Body of pancreas (tissue), 4 donors: ENCODE measurements at regions not wholly inside any gene's neighbourhood (a gene's known extent, or its start where the extent isn't known, plus 50 kb on each side); places are given as distances from the start of the nearest gene placed in this dataset.

Source experiments
- POLR2A ChIP-seq, 3 donors: fragments of 450-650 bp; IDR thresholded peaks; one replicate each; pipeline ENCODE4 v1.6.1; 2016; ENCODE audit warnings: antibody characterized with exemption in 3 of 3, mild to moderate bottlenecking in 2 of 3
- TF ChIP-seq, protein P1 (sequence below), 7 experiments: fragments of 450-650 bp in 4 of 7; fragments of 200-600 bp in 3 of 7; sonication (generic) in 3 of 7; IDR thresholded peaks; one replicate each; pipeline ENCODE4 v1.5.1; 2016 to 2019; ENCODE audit warnings: antibody characterized with exemption in 7 of 7

DNA sequence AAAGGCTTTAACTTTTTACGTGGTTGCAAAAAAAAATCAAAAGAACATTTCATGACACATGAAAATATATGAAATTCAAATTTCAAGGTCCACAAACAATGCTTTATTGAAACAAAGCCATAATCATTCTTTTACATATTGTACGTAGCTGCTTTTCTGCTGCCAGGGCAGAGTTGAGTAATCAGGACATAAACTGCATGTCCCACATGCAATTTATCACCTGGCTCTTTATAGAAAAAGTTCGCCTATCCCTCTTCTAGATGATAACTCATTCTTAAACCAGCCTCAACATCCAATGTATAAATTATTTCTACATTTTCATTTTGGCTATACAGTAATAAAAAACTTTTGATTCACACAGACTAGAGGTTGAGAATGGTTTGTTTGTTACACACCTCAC, 154.9 kb downstream of the AXIN2 start:
- no peak for TF ChIP-seq POLR2A (IDR thresholded peaks at IDR 0.05)
- TF ChIP-seq, protein P1, sequence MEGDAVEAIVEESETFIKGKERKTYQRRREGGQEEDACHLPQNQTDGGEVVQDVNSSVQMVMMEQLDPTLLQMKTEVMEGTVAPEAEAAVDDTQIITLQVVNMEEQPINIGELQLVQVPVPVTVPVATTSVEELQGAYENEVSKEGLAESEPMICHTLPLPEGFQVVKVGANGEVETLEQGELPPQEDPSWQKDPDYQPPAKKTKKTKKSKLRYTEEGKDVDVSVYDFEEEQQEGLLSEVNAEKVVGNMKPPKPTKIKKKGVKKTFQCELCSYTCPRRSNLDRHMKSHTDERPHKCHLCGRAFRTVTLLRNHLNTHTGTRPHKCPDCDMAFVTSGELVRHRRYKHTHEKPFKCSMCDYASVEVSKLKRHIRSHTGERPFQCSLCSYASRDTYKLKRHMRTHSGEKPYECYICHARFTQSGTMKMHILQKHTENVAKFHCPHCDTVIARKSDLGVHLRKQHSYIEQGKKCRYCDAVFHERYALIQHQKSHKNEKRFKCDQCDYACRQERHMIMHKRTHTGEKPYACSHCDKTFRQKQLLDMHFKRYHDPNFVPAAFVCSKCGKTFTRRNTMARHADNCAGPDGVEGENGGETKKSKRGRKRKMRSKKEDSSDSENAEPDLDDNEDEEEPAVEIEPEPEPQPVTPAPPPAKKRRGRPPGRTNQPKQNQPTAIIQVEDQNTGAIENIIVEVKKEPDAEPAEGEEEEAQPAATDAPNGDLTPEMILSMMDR (IDR thresholded peaks at IDR 0.05) = no peak
